GM12878 (cell line): ENCODE measurements at regions not wholly inside any gene's neighbourhood (a gene's known extent, or its start where the extent isn't known, plus 50 kb on each side); places are given as distances from the start of the nearest gene placed in this dataset.

Experiments used
- EP300 ChIP-seq, 2 experiments: fragments of 150-350 bp in 1 of 2; IDR thresholded peaks; 2 replicates each; pipeline ENCODE4 v1.6.1; 2011 to 2012; ENCODE audit warnings: low read depth in 2 of 2, low read length in 2 of 2, borderline replicate concordance in 1 of 2, improper control_type of control experiment in 1 of 2, inconsistent platforms in 1 of 2; ENCODE audit not compliant: control insufficient read depth in 1 of 2
- EZH2 ChIP-seq: IDR thresholded peaks from 2 replicates; pipeline ENCODE4 v1.6.1; 2012; ENCODE audit warnings: low read depth, mild to moderate bottlenecking, control low read depth, inconsistent platforms, low read length, borderline replicate concordance; ENCODE audit not compliant: control insufficient read depth
- POLR2A ChIP-seq: IDR thresholded peaks from 2 replicates; pipeline ENCODE4 v1.6.1; 2011; ENCODE audit warnings: low read depth, mild to moderate bottlenecking, low read length
- SP1 ChIP-seq: IDR thresholded peaks from one replicate; pipeline ENCODE4 v1.6.1; 2011; ENCODE audit warnings: low read depth, low read length
- ZNF207 ChIP-seq: fragments of 450-650 bp; IDR thresholded peaks from 2 replicates; pipeline ENCODE4 v1.6.1; 2014; ENCODE audit warnings: antibody characterized with exemption, mild to moderate bottlenecking, borderline replicate concordance
- TF ChIP-seq, protein P1 (sequence below), 3 experiments: IDR thresholded peaks in 2 of 3; conservative IDR thresholded peaks in 1 of 3; 2 replicates each; pipeline ENCODE4 v1.5.1; 2011; ENCODE audit warnings: low read depth in 3 of 3, low read length in 3 of 3, mild to moderate bottlenecking in 3 of 3, control low read depth in 2 of 3, moderate library complexity in 2 of 3, inconsistent platforms in 1 of 3, mixed read lengths in 1 of 3; ENCODE audit not compliant: control insufficient read depth in 2 of 3, insufficient read depth in 1 of 3; ENCODE audit errors: extremely low read depth in 1 of 3

DNA sequence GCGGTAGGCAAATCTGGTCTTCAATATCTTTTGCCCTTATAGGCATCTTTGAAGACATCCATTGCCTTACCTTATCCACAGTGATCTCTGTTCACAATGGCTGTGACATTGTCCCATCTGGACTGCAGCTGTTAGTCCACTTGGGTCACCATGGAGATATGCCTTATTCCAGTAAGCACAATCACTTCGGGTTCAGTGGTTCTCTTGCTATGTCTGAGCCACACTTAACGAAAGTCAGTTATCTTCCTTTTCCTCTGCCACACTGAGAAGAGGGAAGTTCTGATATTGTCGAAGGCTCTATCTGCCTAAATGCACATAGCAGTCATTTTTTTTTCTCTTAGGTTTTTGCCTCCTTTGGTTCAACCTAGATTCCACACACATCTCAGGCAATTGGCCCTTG lies 119.0 kb upstream of the SATB1 start:
- TF ChIP-seq SP1, result no peak
- TF ChIP-seq, protein P1, sequence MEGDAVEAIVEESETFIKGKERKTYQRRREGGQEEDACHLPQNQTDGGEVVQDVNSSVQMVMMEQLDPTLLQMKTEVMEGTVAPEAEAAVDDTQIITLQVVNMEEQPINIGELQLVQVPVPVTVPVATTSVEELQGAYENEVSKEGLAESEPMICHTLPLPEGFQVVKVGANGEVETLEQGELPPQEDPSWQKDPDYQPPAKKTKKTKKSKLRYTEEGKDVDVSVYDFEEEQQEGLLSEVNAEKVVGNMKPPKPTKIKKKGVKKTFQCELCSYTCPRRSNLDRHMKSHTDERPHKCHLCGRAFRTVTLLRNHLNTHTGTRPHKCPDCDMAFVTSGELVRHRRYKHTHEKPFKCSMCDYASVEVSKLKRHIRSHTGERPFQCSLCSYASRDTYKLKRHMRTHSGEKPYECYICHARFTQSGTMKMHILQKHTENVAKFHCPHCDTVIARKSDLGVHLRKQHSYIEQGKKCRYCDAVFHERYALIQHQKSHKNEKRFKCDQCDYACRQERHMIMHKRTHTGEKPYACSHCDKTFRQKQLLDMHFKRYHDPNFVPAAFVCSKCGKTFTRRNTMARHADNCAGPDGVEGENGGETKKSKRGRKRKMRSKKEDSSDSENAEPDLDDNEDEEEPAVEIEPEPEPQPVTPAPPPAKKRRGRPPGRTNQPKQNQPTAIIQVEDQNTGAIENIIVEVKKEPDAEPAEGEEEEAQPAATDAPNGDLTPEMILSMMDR (IDR thresholded peaks at IDR 0.05 in 2 of 3, conservative IDR thresholded peaks at IDR 0.05 in 1 of 3; ENCODE audit: control insufficient read depth in 2 of 3, extremely low read depth in 1 of 3, insufficient read depth in 1 of 3, low read depth in 3 of 3, low read length in 3 of 3), result no peak
- TF ChIP-seq POLR2A, result no peak
- TF ChIP-seq EP300 (IDR thresholded peaks at IDR 0.05; ENCODE audit: borderline replicate concordance in 1 of 2, control insufficient read depth in 1 of 2, low read depth in 2 of 2, low read length in 2 of 2), result no peak
- no peak for TF ChIP-seq ZNF207
- TF ChIP-seq EZH2, result no peak
